BLaER1 treated with 17β-estradiol and CSF1 and Interleukin-3, amounts not matched to agents 10 nM and 100 nM (cell line): ENCODE measurements at regions not wholly inside any gene's neighbourhood (a gene's known extent, or its start where the extent isn't known, plus 50 kb on each side); places are given as distances from the start of the nearest gene placed in this dataset.

ENCODE experiments used
- H3K27ac ChIP-seq, 11 experiments: shearing (Covaris generic); formaldehyde crosslinking; 2 replicates each; pipeline ENCODE4 v1.8.1; 2022
- H3K27me3 ChIP-seq, 11 experiments: shearing (Covaris generic); formaldehyde crosslinking; 2 replicates each; pipeline ENCODE4 v1.8.1; 2022
- H3K36me3 ChIP-seq, 11 experiments: shearing (Covaris generic); formaldehyde crosslinking; 2 replicates each; pipeline ENCODE4 v1.8.1; 2022
- H3K4me1 ChIP-seq, 10 experiments: shearing (Covaris generic); formaldehyde crosslinking; 2 replicates each; pipeline ENCODE4 v1.8.1; 2022
- H3K4me2 ChIP-seq, 11 experiments: shearing (Covaris generic); formaldehyde crosslinking; 2 replicates each; pipeline ENCODE4 v1.8.1; 2022
- H3K4me3 ChIP-seq, 10 experiments: shearing (Covaris generic); formaldehyde crosslinking; 2 replicates each; pipeline ENCODE4 v1.8.1; 2022
- H3K9ac ChIP-seq, 11 experiments: shearing (Covaris generic); formaldehyde crosslinking; 2 replicates each; pipeline ENCODE4 v1.8.1; 2022
- H3K9me3 ChIP-seq, 11 experiments: shearing (Covaris generic); formaldehyde crosslinking; replicated peaks in 1 of 11; 2 replicates each; pipeline ENCODE4 v1.8.1; 2022
- H4K20me1 ChIP-seq, 11 experiments: shearing (Covaris generic); formaldehyde crosslinking; 2 replicates each; pipeline ENCODE4 v1.8.1; 2022
- Cebpa-rat ChIP-seq, 11 experiments: shearing (Covaris generic); IDR thresholded peaks; 2 replicates each; pipeline ENCODE4 v1.8.1; 2022

GRCh38 chr5:60369391-60369790, 330.6 kb downstream of the DEPDC1B start:
- H3K27ac ChIP-seq = no peak overlapping the region
- H3K9me3 ChIP-seq = no peaks in the 10 kb centered on the region
- TF ChIP-seq Cebpa-rat (IDR thresholded peaks at IDR 0.05) = no peak

GRCh38 chr5:60368100-60368499, 331.9 kb downstream of the DEPDC1B start:
- Histone ChIP-seq H3K4me1 (no peaks in the 10 kb centered on the region), H3K27me3 (no peaks in the 10 kb centered on the region), H3K27ac (no peak overlapping the region), H3K9ac (no peak overlapping the region), H3K4me3 (no peak overlapping the region), H3K36me3 (no peaks in the 10 kb centered on the region), H3K4me2 (no peak overlapping the region), H3K9me3 (no peaks in the 10 kb centered on the region), H4K20me1 (no peaks in the 10 kb centered on the region)
- TF ChIP-seq Cebpa-rat (IDR thresholded peaks at IDR 0.05) = no peak

More at GRCh38 chr5:60369391-60369790, 330.6 kb downstream of the DEPDC1B start:
- Histone ChIP-seq H3K4me1 (no peaks in the 10 kb centered on the region), H3K27me3 (no peaks in the 10 kb centered on the region), H3K4me3 (no peak overlapping the region), H3K4me2 (no peak overlapping the region), H3K9ac (no peak overlapping the region), H4K20me1 (no peaks in the 10 kb centered on the region), H3K36me3 (no peaks in the 10 kb centered on the region)

- H3K4me1 ChIP-seq = no peaks in the 10 kb centered on the region
- TF ChIP-seq Cebpa-rat (IDR thresholded peaks at IDR 0.05) = no peak
- H3K4me3 ChIP-seq = no peak overlapping the region
- no peaks in the 10 kb centered on the region for H3K27me3 ChIP-seq
- H3K36me3 ChIP-seq = no peaks in the 10 kb centered on the region
- no peak overlapping the region for H3K27ac ChIP-seq
- no peak overlapping the region for H3K4me2 ChIP-seq
- no peaks in the 10 kb centered on the region for H4K20me1 ChIP-seq
- no peaks in the 10 kb centered on the region for H3K9me3 ChIP-seq
- H3K9ac ChIP-seq = no peak overlapping the region
Measured at GRCh38 chr5:60366489-60366888, 333.5 kb downstream of the DEPDC1B start.

DNA sequence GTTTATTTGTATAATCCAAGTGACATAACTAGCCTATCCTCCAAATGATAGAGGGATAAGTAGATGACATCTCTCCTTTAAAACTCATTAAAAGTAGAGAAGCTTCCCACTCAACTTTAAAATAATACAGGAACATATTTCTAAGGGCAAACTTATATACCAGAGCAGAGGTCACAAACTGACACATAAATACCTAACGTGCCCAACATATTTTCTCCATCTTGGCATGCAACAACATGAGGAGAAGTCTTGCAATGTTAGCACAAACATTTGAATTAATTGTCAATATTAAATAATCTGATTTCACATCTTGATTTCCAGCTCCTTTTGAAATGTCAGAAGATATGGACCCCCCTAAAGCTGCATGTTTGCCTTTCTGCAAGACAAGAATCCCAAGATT, 335.0 kb downstream of the DEPDC1B start:
- Histone ChIP-seq H3K36me3 (no peaks in the 10 kb centered on the region), H3K4me3 (no peak overlapping the region), H3K4me2 (no peak overlapping the region), H3K9me3 (no peaks in the 10 kb centered on the region), H3K9ac (no peak overlapping the region), H4K20me1 (no peaks in the 10 kb centered on the region), H3K27me3 (no peaks in the 10 kb centered on the region), H3K4me1 (no peaks in the 10 kb centered on the region), H3K27ac (no peak overlapping the region)
- TF ChIP-seq Cebpa-rat (IDR thresholded peaks at IDR 0.05) = no peak

DNA sequence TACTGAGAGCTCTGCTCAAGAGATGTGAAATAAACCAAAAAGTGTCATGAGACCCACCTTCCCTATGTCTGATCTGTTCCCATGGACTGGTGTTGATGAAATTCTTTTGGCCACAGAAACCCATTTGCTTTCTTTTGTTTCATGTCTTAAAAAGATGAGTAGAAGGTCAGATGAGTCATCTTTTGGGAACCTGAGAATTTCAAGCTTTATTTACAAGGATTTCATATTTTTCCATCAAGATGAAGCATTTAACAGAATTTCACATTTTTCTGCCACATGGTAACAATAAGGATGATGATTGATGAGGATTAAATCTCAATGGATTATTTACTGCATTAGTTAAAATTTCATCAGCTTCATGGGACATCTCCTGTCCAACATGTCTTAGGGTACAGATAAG, 337.8 kb downstream of the DEPDC1B start:
- no peaks in the 10 kb centered on the region for H3K36me3 ChIP-seq
- no peaks in the 10 kb centered on the region for H4K20me1 ChIP-seq
- H3K4me2 ChIP-seq = no peak overlapping the region
- H3K9ac ChIP-seq = no peak overlapping the region
- H3K4me3 ChIP-seq = no peak overlapping the region
- TF ChIP-seq Cebpa-rat (IDR thresholded peaks at IDR 0.05) = no peak
- H3K27ac ChIP-seq = no peak overlapping the region
- no peaks in the 10 kb centered on the region for H3K9me3 ChIP-seq
- no peaks in the 10 kb centered on the region for H3K27me3 ChIP-seq
- H3K4me1 ChIP-seq = no peaks in the 10 kb centered on the region

DNA sequence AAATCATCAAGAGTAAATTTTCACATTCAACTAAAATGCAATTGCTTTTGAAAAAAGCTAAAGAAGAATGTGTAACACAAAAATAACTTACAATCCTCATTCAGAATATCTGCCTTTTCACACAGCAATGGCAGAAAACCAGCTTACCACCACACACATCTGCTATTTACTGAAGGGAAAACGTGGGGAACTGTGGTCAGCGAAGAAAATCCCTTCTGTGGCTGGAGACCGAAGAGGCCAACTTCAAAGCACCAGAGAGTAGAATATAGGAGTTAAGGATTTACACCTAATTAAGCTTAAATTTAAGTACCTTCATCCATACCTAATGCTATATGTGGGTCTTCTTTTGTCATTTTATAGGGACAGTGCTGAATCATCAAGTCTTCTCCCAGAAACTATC, 339.6 kb downstream of the DEPDC1B start:
- H3K27ac ChIP-seq = no peak overlapping the region
- H3K36me3 ChIP-seq = no peaks in the 10 kb centered on the region
- TF ChIP-seq Cebpa-rat (IDR thresholded peaks at IDR 0.05) = no peak
- H3K27me3 ChIP-seq = no peaks in the 10 kb centered on the region
- no peaks in the 10 kb centered on the region for H4K20me1 ChIP-seq
- H3K4me2 ChIP-seq = no peak overlapping the region
- H3K4me3 ChIP-seq = no peak overlapping the region
- no peak overlapping the region for H3K9ac ChIP-seq
- no peaks in the 10 kb centered on the region for H3K9me3 ChIP-seq
- H3K4me1 ChIP-seq = no peaks in the 10 kb centered on the region

DNA sequence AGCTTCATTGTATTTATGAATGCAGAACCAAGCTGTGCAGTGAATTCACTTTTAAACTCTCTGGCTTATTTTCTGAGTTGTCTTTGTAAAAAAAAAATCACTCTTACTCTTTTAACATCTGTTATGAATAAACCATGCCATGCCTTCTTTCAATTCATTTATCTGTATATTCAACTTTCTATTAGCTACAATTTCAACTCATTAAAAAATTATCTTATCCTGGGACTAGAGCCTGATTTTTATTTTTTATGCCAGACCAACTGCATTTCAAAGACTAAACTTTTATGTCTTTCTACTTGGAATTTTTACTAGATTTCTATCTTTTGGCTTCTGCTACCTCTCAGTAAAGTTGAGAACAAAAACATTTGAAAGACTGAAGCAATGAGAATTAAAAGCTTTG, 342.7 kb downstream of the DEPDC1B start:
- Histone ChIP-seq H3K27me3 (no peaks in the 10 kb centered on the region), H3K36me3 (no peaks in the 10 kb centered on the region), H3K9me3 (no peaks in the 10 kb centered on the region), H3K4me2 (no peak overlapping the region), H3K27ac (no peak overlapping the region), H3K4me1 (no peaks in the 10 kb centered on the region), H3K4me3 (no peak overlapping the region), H4K20me1 (no peaks in the 10 kb centered on the region), H3K9ac (no peak overlapping the region)
- no peak for TF ChIP-seq Cebpa-rat (IDR thresholded peaks at IDR 0.05)

DNA sequence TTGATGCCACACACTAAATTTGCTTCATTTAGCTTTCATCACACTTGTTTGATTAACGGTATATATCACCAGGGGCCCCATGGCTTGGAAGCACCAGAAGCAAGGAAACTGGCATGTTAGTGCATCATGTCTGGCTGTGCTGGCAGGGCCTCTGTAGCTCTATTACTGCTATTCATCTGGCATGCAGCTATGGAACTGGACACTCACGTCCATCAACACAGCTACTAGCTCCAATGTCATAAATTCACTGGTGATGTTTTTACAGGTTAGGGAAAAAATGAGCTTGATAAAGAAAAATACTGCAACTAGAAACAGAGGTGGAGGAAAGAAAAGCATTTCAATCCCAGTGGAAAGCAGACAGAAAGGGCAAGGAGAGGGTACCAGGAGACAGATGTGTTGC, 343.2 kb downstream of the DEPDC1B start:
- Histone ChIP-seq H3K4me2 (no peak overlapping the region), H3K9me3 (no peaks in the 10 kb centered on the region), H3K4me3 (no peak overlapping the region), H3K27ac (no peak overlapping the region), H4K20me1 (no peaks in the 10 kb centered on the region), H3K36me3 (no peaks in the 10 kb centered on the region), H3K9ac (no peak overlapping the region), H3K4me1 (no peaks in the 10 kb centered on the region), H3K27me3 (no peaks in the 10 kb centered on the region)
- no peak for TF ChIP-seq Cebpa-rat (IDR thresholded peaks at IDR 0.05)

DNA sequence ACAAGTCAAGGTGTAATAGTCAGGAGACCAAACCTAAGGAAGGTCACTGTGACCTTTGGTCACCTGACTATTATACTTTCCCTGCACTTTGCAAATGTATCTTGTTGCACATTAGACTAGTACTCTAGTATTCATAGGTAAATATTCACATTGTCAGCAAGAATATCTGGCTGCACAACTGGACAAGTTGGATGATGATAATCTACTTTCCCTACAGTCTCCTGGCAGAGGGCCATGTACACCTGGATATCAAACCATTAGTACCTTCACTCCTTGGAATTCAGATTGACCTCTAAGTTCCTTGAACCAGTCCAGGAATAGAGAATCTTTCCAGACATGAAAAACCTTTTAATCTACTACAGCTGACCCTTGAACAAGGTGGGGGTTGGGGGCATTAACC, 344.8 kb downstream of the DEPDC1B start:
- no peak for TF ChIP-seq Cebpa-rat (IDR thresholded peaks at IDR 0.05)
- no peak overlapping the region for H3K9ac ChIP-seq
- H3K4me2 ChIP-seq = no peak overlapping the region
- peaks cover 0 to 13% (median 6%) of the 10 kb centered on the region in 11 experiments; a peak in 8 of 22 replicates for H3K9me3 ChIP-seq
- no peaks in the 10 kb centered on the region for H3K27me3 ChIP-seq
- no peaks in the 10 kb centered on the region for H4K20me1 ChIP-seq
- H3K36me3 ChIP-seq = no peaks in the 10 kb centered on the region
- H3K27ac ChIP-seq = no peak overlapping the region
- no peak overlapping the region for H3K4me3 ChIP-seq
- no peaks in the 10 kb centered on the region for H3K4me1 ChIP-seq

GRCh38 chr5:60354311-60354710, 345.7 kb downstream of the DEPDC1B start:
- no peak overlapping the region for H3K9ac ChIP-seq
- H3K9me3 ChIP-seq = peaks cover 0 to 15% (median 6%) of the 10 kb centered on the region in 11 experiments; a peak in 8 of 22 replicates
- no peak overlapping the region for H3K27ac ChIP-seq
- H3K36me3 ChIP-seq = no peaks in the 10 kb centered on the region
- H3K4me2 ChIP-seq = no peak overlapping the region
- no peaks in the 10 kb centered on the region for H3K27me3 ChIP-seq
- H3K4me3 ChIP-seq = no peak overlapping the region
- H4K20me1 ChIP-seq = no peaks in the 10 kb centered on the region
- H3K4me1 ChIP-seq = no peaks in the 10 kb centered on the region
- TF ChIP-seq Cebpa-rat (IDR thresholded peaks at IDR 0.05) = no peak
